Naive thymus-derived CD4-positive, alpha-beta T cell (primary cell): ENCODE measurements at regions not wholly inside any gene's neighbourhood (a gene's known extent, or its start where the extent isn't known, plus 50 kb on each side); places are given as distances from the start of the nearest gene placed in this dataset.

Source experiments
- ATAC-seq: fragments of 150-1000 bp; cut with Tn5 transposase; 2 replicates; pipeline ENCODE4 v1.10.0; 2021; ENCODE audit warnings: mild to moderate bottlenecking, moderate library complexity
- CTCF ChIA-PET: fragments of 350-600 bp; sonication (Branson Sonifier 250); formaldehyde crosslinking; loops from one replicate; lab custom pipeline; 2021; ENCODE audit warnings: antibody characterized with exemption; lab: Charles Lee
- POLR2A ChIA-PET: fragments of 350-600 bp; sonication (Branson Sonifier 250); formaldehyde crosslinking; loops from one replicate; lab custom pipeline; 2021; ENCODE audit warnings: antibody characterized with exemption, inconsistent platforms; lab: Charles Lee
- DNase-seq, 9 donors: peaks; one replicate each; pipeline versions ENCODE4 v3.0.0 to v3.0.0-alpha.2; 2020 to 2022; ENCODE audit warnings: mixed read lengths in 1 of 9
- H3K27ac ChIP-seq: one replicate; pipeline ENCODE4 v1.7.0; 2013; ENCODE audit warnings: mild to moderate bottlenecking, low read depth, low read length, moderate library complexity
- H3K27me3 ChIP-seq, 2 donors: one replicate each; pipeline ENCODE4 v1.7.0; 2013; ENCODE audit warnings: low read length in 2 of 2, mild to moderate bottlenecking in 2 of 2, moderate library complexity in 2 of 2; ENCODE audit not compliant: control insufficient read depth in 2 of 2, insufficient read depth in 2 of 2
- H3K36me3 ChIP-seq, 3 experiments: 1 replicate in 2 of 3; 2 replicates in 1 of 3; pipeline ENCODE4 v1.7.0; 2013; ENCODE audit warnings: low read length in 3 of 3, mild to moderate bottlenecking in 3 of 3, moderate library complexity in 1 of 3; ENCODE audit not compliant: insufficient read depth in 3 of 3, control insufficient read depth in 2 of 3
- H3K4me1 ChIP-seq, 2 donors: one replicate each; pipeline ENCODE4 v1.7.0; 2013; ENCODE audit warnings: low read length in 2 of 2, mild to moderate bottlenecking in 2 of 2, moderate library complexity in 1 of 2; ENCODE audit not compliant: control insufficient read depth in 2 of 2, insufficient read depth in 2 of 2
- H3K4me3 ChIP-seq: 2 replicates; pipeline ENCODE4 v1.7.0; 2013; ENCODE audit warnings: mild to moderate bottlenecking, low read length
- H3K9me3 ChIP-seq, 3 experiments: 1 replicate in 2 of 3; 2 replicates in 1 of 3; pipeline ENCODE4 v1.7.0; 2013; ENCODE audit warnings: low read length in 3 of 3; ENCODE audit not compliant: control insufficient read depth in 2 of 3
- H3K27ac Mint-ChIP-seq, 9 donors: one replicate each; pipeline ENCODE4 v1.8.0; 2020 to 2022; ENCODE audit warnings: mixed read lengths in 9 of 9, mild to moderate bottlenecking in 8 of 9, moderate library complexity in 5 of 9, inconsistent platforms in 2 of 9
- H3K27me3 Mint-ChIP-seq, 5 donors: one replicate each; pipeline ENCODE4 v1.8.0; 2021 to 2022; ENCODE audit warnings: mixed read lengths in 5 of 5, mild to moderate bottlenecking in 1 of 5
- H3K36me3 Mint-ChIP-seq, 5 donors: one replicate each; pipeline ENCODE4 v1.8.0; 2020 to 2022; ENCODE audit warnings: mixed read lengths in 5 of 5, mild to moderate bottlenecking in 3 of 5, inconsistent platforms in 1 of 5
- H3K4me1 Mint-ChIP-seq, 7 donors: one replicate each; pipeline ENCODE4 v1.8.0; 2020 to 2022; ENCODE audit warnings: mixed read lengths in 7 of 7, mild to moderate bottlenecking in 3 of 7, inconsistent platforms in 1 of 7
- H3K4me3 Mint-ChIP-seq, 10 donors: one replicate each; pipeline ENCODE4 v1.8.0; 2020 to 2022; ENCODE audit warnings: mild to moderate bottlenecking in 10 of 10, mixed read lengths in 10 of 10, moderate library complexity in 6 of 10, inconsistent platforms in 2 of 10
- H3K9me3 Mint-ChIP-seq, 11 donors: one replicate each; pipeline ENCODE4 v1.8.0; 2020 to 2022; ENCODE audit warnings: mixed read lengths in 11 of 11, mild to moderate bottlenecking in 4 of 11, inconsistent platforms in 1 of 11, moderate library complexity in 1 of 11
- intact Hi-C, 2 donors: fragments of 100-400 bp; cut with micrococcal nuclease; formaldehyde crosslinking; loops; one replicate each; pipeline ENCODE4 v1.15.1; 2023

DNA sequence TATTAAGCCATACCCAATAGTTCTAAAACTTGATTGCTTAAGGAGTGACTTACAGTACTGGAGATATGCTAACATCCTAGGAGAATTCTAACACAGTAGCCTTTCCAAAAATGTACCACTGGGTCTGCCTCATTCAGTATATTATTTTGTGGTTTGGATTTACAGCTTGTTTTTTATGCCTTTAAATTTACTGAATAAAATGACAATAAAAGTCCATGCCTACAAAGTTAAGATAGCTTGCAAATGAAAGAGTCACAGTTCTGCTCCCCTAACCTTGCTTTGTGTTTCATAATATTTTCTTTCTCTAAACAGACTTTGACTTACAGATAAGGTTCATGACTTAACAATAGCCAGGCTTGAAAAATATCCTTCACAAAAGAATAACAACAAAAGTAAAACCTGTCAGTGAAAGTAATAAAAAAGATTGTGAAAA lies 951.1 kb upstream of the NUDT12 start:
- DNase-seq (no peak), ATAC-seq (no peak)
- Mint-ChIP-seq H3K27ac (no peak overlapping the region), H3K4me3 (no peak overlapping the region), H3K4me1 (no peaks in the 10 kb centered on the region), H3K27me3 (no peaks in the 10 kb centered on the region), H3K36me3 (no peaks in the 10 kb centered on the region), H3K9me3 (peaks cover 0 to 38% (median 13%) of the 10 kb centered on the region in 11 donors)
- POLR2A ChIA-PET = no interaction called here
- H3K9me3 ChIP-seq = peaks cover 0 to 3% (median 0%) of the 10 kb centered on the region in 3 experiments
- no peaks in the 10 kb centered on the region for H3K4me1 ChIP-seq
- no peak overlapping the region for H3K27ac ChIP-seq
- no peak overlapping the region for H3K4me3 ChIP-seq
- intact Hi-C loops = no loop called here
- H3K36me3 ChIP-seq = no peaks in the 10 kb centered on the region
- H3K27me3 ChIP-seq = no peaks in the 10 kb centered on the region
- CTCF ChIA-PET = no interaction called here

GRCh38 chr5:104513121-104513602 lies 950.6 kb upstream of the NUDT12 start:
- Mint-ChIP-seq H3K27ac (no peak overlapping the region), H3K36me3 (no peaks in the 10 kb centered on the region), H3K4me3 (no peak overlapping the region), H3K4me1 (no peaks in the 10 kb centered on the region), H3K27me3 (no peaks in the 10 kb centered on the region), H3K9me3 (peaks cover 0 to 40% (median 15%) of the 10 kb centered on the region in 11 donors)
- no peak overlapping the region for H3K27ac ChIP-seq
- POLR2A ChIA-PET = no interaction called here
- H3K36me3 ChIP-seq = no peaks in the 10 kb centered on the region
- ATAC-seq (no peak), DNase-seq (no peak)
- CTCF ChIA-PET = no interaction called here
- H3K4me1 ChIP-seq = no peaks in the 10 kb centered on the region
- H3K27me3 ChIP-seq = no peaks in the 10 kb centered on the region
- intact Hi-C loops = no loop called here
- peaks cover 0 to 3% (median 0%) of the 10 kb centered on the region in 3 experiments for H3K9me3 ChIP-seq
- no peak overlapping the region for H3K4me3 ChIP-seq

DNA sequence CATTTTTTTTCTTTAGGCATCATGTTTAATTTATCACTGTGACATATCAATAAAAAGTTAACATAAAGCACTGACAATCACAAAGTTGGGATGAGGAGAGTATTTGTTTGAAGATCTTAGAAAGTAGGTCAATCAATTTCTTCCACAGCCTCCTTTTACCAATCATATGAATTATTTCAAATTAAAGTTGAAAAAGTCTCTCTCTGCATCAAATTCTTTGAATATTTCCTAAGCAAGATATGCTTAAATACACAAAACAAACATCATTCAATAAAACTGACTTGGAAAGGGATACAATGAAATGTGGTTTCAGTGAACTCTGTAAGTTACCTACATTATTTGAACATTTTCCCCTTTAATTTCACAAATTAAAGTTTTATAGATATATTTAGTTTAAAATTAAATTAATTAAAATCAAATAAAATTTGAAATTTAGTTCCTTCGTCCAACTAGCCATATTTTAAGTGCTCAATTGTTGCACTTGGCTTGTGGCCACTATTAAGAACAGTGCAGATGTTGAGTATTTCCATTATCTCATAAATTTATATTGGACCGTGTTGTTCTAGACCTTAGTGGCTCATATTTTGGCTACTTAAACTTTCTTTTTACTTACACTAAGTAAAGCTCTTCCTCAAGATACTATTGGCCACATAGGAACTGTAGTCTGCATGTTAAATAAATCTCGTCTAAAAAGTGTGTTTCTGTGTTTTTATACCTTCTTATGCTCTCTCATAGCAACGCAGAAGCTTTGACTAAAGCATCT lies 949.7 kb upstream of the NUDT12 start:
- intact Hi-C loops = no loop called here
- H3K27ac Mint-ChIP-seq = no peak overlapping the region
- no peak for ATAC-seq

DNA sequence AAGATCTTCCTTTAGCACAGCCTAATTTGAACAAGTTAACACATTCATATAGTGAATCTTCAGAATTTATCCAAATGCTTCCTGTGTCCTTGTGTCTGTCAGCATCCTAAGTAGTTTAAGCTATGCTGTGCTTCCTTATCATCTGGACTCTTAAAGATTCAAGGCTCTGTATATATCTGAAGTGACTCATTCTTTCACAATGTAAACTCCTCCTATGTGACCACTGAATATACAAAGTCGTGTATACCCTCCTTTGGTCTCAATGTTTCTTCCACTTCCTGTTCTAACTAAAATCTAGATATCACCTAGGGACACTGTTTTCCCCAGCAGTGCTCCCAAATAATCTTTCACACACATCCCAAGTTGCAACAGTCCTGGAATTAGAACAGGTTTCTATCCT lies 935.7 kb upstream of the NUDT12 start:
- Histone ChIP-seq H3K9me3 (no peaks in the 10 kb centered on the region), H3K27ac (no peak overlapping the region), H3K4me1 (no peaks in the 10 kb centered on the region), H3K36me3 (no peaks in the 10 kb centered on the region), H3K4me3 (no peak overlapping the region), H3K27me3 (no peaks in the 10 kb centered on the region)
- DNase-seq = no peak
- ChIA-PET POLR2A (no interaction called here), CTCF (no interaction called here)
- ATAC-seq = no peak
- H3K36me3 Mint-ChIP-seq = no peaks in the 10 kb centered on the region
- intact Hi-C loops = no loop called here
- no peaks in the 10 kb centered on the region for H3K4me1 Mint-ChIP-seq
- H3K27me3 Mint-ChIP-seq = no peaks in the 10 kb centered on the region
- peaks cover 0 to 28% (median 6%) of the 10 kb centered on the region in 11 donors for H3K9me3 Mint-ChIP-seq
- no peak overlapping the region for H3K4me3 Mint-ChIP-seq
- no peak overlapping the region for H3K27ac Mint-ChIP-seq

More for the DNA sequence above, 949.7 kb upstream of the NUDT12 start:
- Histone ChIP-seq H3K36me3 (no peaks in the 10 kb centered on the region), H3K4me1 (no peaks in the 10 kb centered on the region), H3K27me3 (no peaks in the 10 kb centered on the region), H3K9me3 (peaks cover 0 to 3% (median 0%) of the 10 kb centered on the region in 3 experiments), H3K4me3 (no peak overlapping the region), H3K27ac (no peak overlapping the region)
- no peaks in the 10 kb centered on the region for H3K36me3 Mint-ChIP-seq
- no peaks in the 10 kb centered on the region for H3K4me1 Mint-ChIP-seq
- H3K27me3 Mint-ChIP-seq = no peaks in the 10 kb centered on the region
- H3K4me3 Mint-ChIP-seq = no peak overlapping the region
- H3K9me3 Mint-ChIP-seq = peaks cover 0 to 40% (median 15%) of the 10 kb centered on the region in 11 donors
- POLR2A ChIA-PET = no interaction called here
- DNase-seq = no peak
- CTCF ChIA-PET = no interaction called here

DNA sequence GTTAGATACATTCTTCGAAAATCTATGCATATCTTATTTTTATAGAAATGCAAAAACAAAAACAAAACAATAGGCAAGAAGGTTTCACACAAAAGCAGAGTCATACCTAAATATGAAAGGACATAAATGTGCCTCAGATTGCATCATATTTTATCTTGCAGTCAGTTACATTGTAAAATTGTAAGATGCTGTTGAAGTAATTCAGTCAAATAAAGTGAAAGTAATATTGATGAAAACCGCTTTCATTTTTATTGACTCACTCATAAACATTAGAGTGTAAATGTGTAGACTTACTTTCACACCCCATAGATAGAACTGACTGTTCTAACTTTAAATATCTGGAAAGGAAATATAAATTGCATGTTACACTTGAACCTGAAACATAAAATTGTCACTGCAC lies 931.5 kb upstream of the NUDT12 start:
- no peaks in the 10 kb centered on the region for H3K4me1 Mint-ChIP-seq
- H3K4me3 Mint-ChIP-seq = no peak overlapping the region
- Histone ChIP-seq H3K27ac (no peak overlapping the region), H3K27me3 (no peaks in the 10 kb centered on the region), H3K4me1 (no peaks in the 10 kb centered on the region), H3K9me3 (no peaks in the 10 kb centered on the region), H3K4me3 (no peak overlapping the region), H3K36me3 (no peaks in the 10 kb centered on the region)
- ATAC-seq = no peak
- POLR2A ChIA-PET = no interaction called here
- H3K27me3 Mint-ChIP-seq = no peaks in the 10 kb centered on the region
- no peak for DNase-seq
- H3K27ac Mint-ChIP-seq = no peak overlapping the region
- H3K9me3 Mint-ChIP-seq = peaks cover 0 to 7% (median 4%) of the 10 kb centered on the region in 11 donors
- CTCF ChIA-PET = no interaction called here
- intact Hi-C loops = no loop called here
- no peaks in the 10 kb centered on the region for H3K36me3 Mint-ChIP-seq

GRCh38 chr5:104472811-104473210 lies 910.2 kb upstream of the NUDT12 start:
- peaks cover 2 to 19% (median 9%) of the 10 kb centered on the region in 11 donors for H3K9me3 Mint-ChIP-seq

DNA sequence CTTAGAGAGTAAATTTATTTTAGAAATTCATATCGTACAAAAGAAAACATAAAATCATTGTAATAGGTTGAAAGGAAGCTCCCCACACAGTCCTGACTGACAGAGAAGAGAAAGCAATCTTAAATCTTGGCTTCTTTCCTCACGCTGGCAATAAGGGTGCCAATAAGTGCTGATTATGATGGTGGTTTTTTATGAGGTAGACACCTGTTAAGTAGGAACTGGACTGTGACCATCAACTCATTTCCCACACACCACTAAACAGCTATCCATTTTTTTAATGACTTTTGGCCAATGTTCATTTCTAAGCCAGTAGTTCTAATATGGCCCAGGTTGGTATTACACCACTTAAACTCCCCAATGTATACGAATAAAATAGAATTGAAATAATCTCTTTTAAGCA lies 893.5 kb upstream of the NUDT12 start:
- CTCF ChIA-PET = no interaction called here

More at GRCh38 chr5:104472811-104473210, 910.2 kb upstream of the NUDT12 start:
- Mint-ChIP-seq H3K4me3 (no peak overlapping the region), H3K27ac (no peak overlapping the region), H3K27me3 (no peaks in the 10 kb centered on the region), H3K4me1 (no peaks in the 10 kb centered on the region), H3K36me3 (no peaks in the 10 kb centered on the region)
- DNase-seq (no peak), ATAC-seq (no peak)
- H3K4me3 ChIP-seq = no peak overlapping the region
- H3K4me1 ChIP-seq = no peaks in the 10 kb centered on the region
- intact Hi-C loops = no loop called here
- no peaks in the 10 kb centered on the region for H3K36me3 ChIP-seq
- H3K27me3 ChIP-seq = no peaks in the 10 kb centered on the region
- POLR2A ChIA-PET = no interaction called here
- no peaks in the 10 kb centered on the region for H3K9me3 ChIP-seq
- CTCF ChIA-PET = no interaction called here
- H3K27ac ChIP-seq = no peak overlapping the region

More for the DNA sequence above, 893.5 kb upstream of the NUDT12 start:
- peaks cover 0 to 4% (median 0%) of the 10 kb centered on the region in 5 donors for H3K36me3 Mint-ChIP-seq
- H3K9me3 Mint-ChIP-seq = peaks cover 0 to 27% (median 10%) of the 10 kb centered on the region in 11 donors
- DNase-seq (no peak), ATAC-seq (no peak)
- Histone ChIP-seq H3K27ac (no peak overlapping the region), H3K4me3 (no peak overlapping the region), H3K9me3 (no peaks in the 10 kb centered on the region), H3K4me1 (no peaks in the 10 kb centered on the region), H3K27me3 (no peaks in the 10 kb centered on the region), H3K36me3 (no peaks in the 10 kb centered on the region)
- H3K27me3 Mint-ChIP-seq = no peaks in the 10 kb centered on the region
- H3K4me3 Mint-ChIP-seq = no peak overlapping the region
- POLR2A ChIA-PET = no interaction called here
- H3K27ac Mint-ChIP-seq = no peak overlapping the region
- intact Hi-C loops = no loop called here
- H3K4me1 Mint-ChIP-seq = no peaks in the 10 kb centered on the region
